GM12878 (cell line): ENCODE measurements at regions not wholly inside any gene's neighbourhood (a gene's known extent, or its start where the extent isn't known, plus 50 kb on each side); places are given as distances from the start of the nearest gene placed in this dataset.

Experiments
- ATAC-seq: fragments of 200-7000 bp; cut with Tn5 transposase; 3 replicates; pipeline ENCODE4 v1.9.1; 2020; ENCODE audit warnings: mild to moderate bottlenecking, moderate library complexity
- BruUV-seq: library from RNA; stranded (reverse); fragments of 400-500 nt; replicated peaks from 2 replicates; lab custom pipeline; 2021; lab: Mats Ljungman, UMichigan
- CTCF ChIA-PET: fragments of 300-600 bp; sonication (Branson Sonifier 250); formaldehyde crosslinking; extraction: SDS; loops from one replicate; lab custom pipeline; 2021; ENCODE audit warnings: inconsistent platforms; lab: Yijun Ruan, JAX
- POLR2A ChIA-PET: fragments of 350-600 bp; formaldehyde crosslinking; extraction: SDS; loops from one replicate; lab custom pipeline; 2021; ENCODE audit warnings: inconsistent platforms; lab: Charles Lee
- RAD21 ChIA-PET: fragments of 300-600 bp; sonication (Branson Sonifier 250); formaldehyde crosslinking; loops from one replicate; lab custom pipeline; 2023; ENCODE audit warnings: antibody characterized with exemption; ENCODE audit not compliant: unreplicated experiment; lab: Charles Lee
- SMC1A ChIA-PET: fragments of 300-600 bp; sonication (Branson Sonifier 250); formaldehyde crosslinking; loops from one replicate; lab custom pipeline; 2023; ENCODE audit not compliant: unreplicated experiment, uncharacterized antibody; lab: Charles Lee
- DNase-seq: peaks from one replicate; pipeline ENCODE4 v3.0.0-alpha.2; 2011; ENCODE audit warnings: low read depth, low spot score
- FAIRE-seq: peaks from 3 replicates; lab custom pipeline; 2011; peaks lifted over from hg19 to GRCh38; lab: Jason Lieb, UNC
- H2AFZ ChIP-seq: 2 replicates; pipeline ENCODE4 v1.6.0; 2011; ENCODE audit warnings: low read depth, low read length, control low read depth; ENCODE audit not compliant: control insufficient read depth
- H3K27ac ChIP-seq: 2 replicates; pipeline ENCODE4 v1.5.1; 2011; ENCODE audit warnings: control low read depth; ENCODE audit not compliant: control insufficient read depth, insufficient read depth
- H3K27me3 ChIP-seq, 2 experiments: replicated peaks in 1 of 2; 2 replicates each; pipeline versions ENCODE4 v1.6.0 to v1.6.1; 2011; ENCODE audit warnings: low read length in 1 of 2; ENCODE audit not compliant: control insufficient read depth in 2 of 2, insufficient read depth in 2 of 2
- H3K36me3 ChIP-seq, 2 experiments: 2 replicates each; pipeline ENCODE4 v1.5.1; 2011; ENCODE audit warnings: low read length in 1 of 2; ENCODE audit not compliant: control insufficient read depth in 2 of 2, insufficient read depth in 2 of 2
- H3K4me1 ChIP-seq: 2 replicates; pipeline ENCODE4 v1.6.1; 2011; ENCODE audit warnings: mild to moderate bottlenecking, low read length, moderate library complexity, mixed read lengths; ENCODE audit not compliant: control insufficient read depth, insufficient read depth
- H3K4me2 ChIP-seq: 2 replicates; pipeline ENCODE4 v1.6.0; 2011; ENCODE audit warnings: control low read depth; ENCODE audit not compliant: control insufficient read depth, insufficient read depth
- H3K4me3 ChIP-seq: fragments of 200-600 bp; sonication (generic); 2 replicates; pipeline ENCODE4 v1.5.1; 2016
- H3K79me2 ChIP-seq: 2 replicates; pipeline ENCODE4 v1.6.0; 2011; ENCODE audit warnings: low read length; ENCODE audit not compliant: control insufficient read depth, insufficient read depth
- H3K9ac ChIP-seq: 2 replicates; pipeline ENCODE4 v1.8.0; 2011; ENCODE audit warnings: low read length, control low read depth, mixed read lengths; ENCODE audit not compliant: control insufficient read depth, insufficient read depth
- H3K9me3 ChIP-seq: replicated peaks from 3 replicates; pipeline ENCODE4 v1.5.1; 2011; ENCODE audit warnings: mild to moderate bottlenecking, low read length; ENCODE audit not compliant: control insufficient read depth, insufficient read depth
- H4K20me1 ChIP-seq: 2 replicates; pipeline ENCODE4 v1.6.0; 2011; ENCODE audit not compliant: control insufficient read depth, insufficient read depth
- BCL11A ChIP-seq: IDR thresholded peaks from 2 replicates; pipeline ENCODE4 v1.6.1; 2011; ENCODE audit warnings: low read depth, low read length
- CEBPZ ChIP-seq: fragments of 150-350 bp; IDR thresholded peaks from 2 replicates; pipeline ENCODE4 v1.6.1; 2016; ENCODE audit warnings: low read depth, low read length
- E4F1 ChIP-seq: fragments of 450-650 bp; IDR thresholded peaks from 2 replicates; pipeline ENCODE4 v1.6.1; 2018; ENCODE audit warnings: borderline replicate concordance, mild to moderate bottlenecking; ENCODE audit not compliant: partially characterized antibody
- KLF5 ChIP-seq: fragments of 450-650 bp; IDR thresholded peaks from 2 replicates; pipeline ENCODE4 v1.6.1; 2014; ENCODE audit warnings: mild to moderate bottlenecking; ENCODE audit not compliant: partially characterized antibody
- PRDM15 ChIP-seq: fragments of 450-650 bp; formaldehyde crosslinking; IDR thresholded peaks from 2 replicates; pipeline ENCODE4 v1.4.0; 2020; ENCODE audit warnings: mild to moderate bottlenecking, moderate library complexity
- RB1 ChIP-seq: fragments of 450-650 bp; formaldehyde crosslinking; IDR thresholded peaks from 2 replicates; pipeline ENCODE4 v1.6.1; 2017; ENCODE audit warnings: mild to moderate bottlenecking, borderline replicate concordance
- RBBP5 ChIP-seq: fragments of 200-600 bp; sonication (generic); conservative IDR thresholded peaks from 2 replicates; pipeline ENCODE4 v1.6.1; 2016
- SREBF2 ChIP-seq: IDR thresholded peaks from 2 replicates; pipeline ENCODE4 v1.6.1; 2012; ENCODE audit warnings: mild to moderate bottlenecking, low read length
- ZNF217 ChIP-seq: fragments of 450-650 bp; IDR thresholded peaks from 2 replicates; pipeline ENCODE4 v1.6.1; 2017; ENCODE audit warnings: antibody characterized with exemption, mild to moderate bottlenecking
- WGBS: methylation state at CpG from one replicate; pipeline ENCODE4 v1.1.6; 2016; ENCODE audit warnings: low lambda C conversion rate; ENCODE audit not compliant: insufficient replicate concordance, insufficient coverage; ENCODE audit errors: missing lambda C conversion rate; 5-methylcytosine and 5-hydroxymethylcytosine counted together
- in situ Hi-C: fragments of 300-500 bp; cut with MboI; formaldehyde crosslinking; loops from 9 replicates; pipeline ENCODE4 v1.14.3; 2018; ENCODE audit warnings: mixed read lengths
- intact Hi-C: fragments of 100-400 bp; cut with micrococcal nuclease; formaldehyde crosslinking; loops from one replicate; pipeline ENCODE4 v1.14.2; 2022; ENCODE audit not compliant: unreplicated experiment

GRCh38 chr19:31112158-31112557 is 237.1 kb downstream of the TSHZ3 start:
- CTCF ChIA-PET = no interaction called here
- no TSS peak for BruUV-seq
- TF ChIP-seq RB1 = no peak
- no peak overlapping the region for H3K9ac ChIP-seq
- in situ Hi-C loops = no loop called here
- no peaks in the 10 kb centered on the region for H3K79me2 ChIP-seq
- 50% methylated on average over 9 of the region's 9 CpGs for WGBS
- no peaks in the 10 kb centered on the region; the same call in 2 of the 3 replicates for H3K9me3 ChIP-seq
- H3K4me2 ChIP-seq = no peak overlapping the region
- no peak overlapping the region for H2AFZ ChIP-seq
- no peak for ATAC-seq
- POLR2A ChIA-PET = no interaction called here
- no peak overlapping the region for H3K27ac ChIP-seq
- H3K27me3 ChIP-seq = no peaks in the 10 kb centered on the region
- SMC1A ChIA-PET = no interaction called here
- intact Hi-C loops = no loop called here
- H3K4me1 ChIP-seq = no peaks in the 10 kb centered on the region
- no peaks in the 10 kb centered on the region for H4K20me1 ChIP-seq
- DNase-seq = no peak
- H3K4me3 ChIP-seq = no peak overlapping the region
- H3K36me3 ChIP-seq = no peaks in the 10 kb centered on the region
- RAD21 ChIA-PET = no interaction called here
- no peak for FAIRE-seq

- SMC1A ChIA-PET = no interaction called here
- TF ChIP-seq E4F1 = no peak
- no peak for TF ChIP-seq CEBPZ
- TF ChIP-seq PRDM15 = no peak
- TF ChIP-seq ZNF217 = no peak
- no peak for TF ChIP-seq SREBF2
- TF ChIP-seq BCL11A = no peak
- no peak for TF ChIP-seq RBBP5
- no peak for TF ChIP-seq KLF5
Measured at GRCh38 chr19:31111741-31112140, 237.5 kb downstream of the TSHZ3 start.

More at GRCh38 chr19:31111741-31112140, 237.5 kb downstream of the TSHZ3 start:
- ChIA-PET RAD21 (no interaction called here), CTCF (no interaction called here), POLR2A (no interaction called here)
- FAIRE-seq = no peak
- no peaks in the 10 kb centered on the region for H3K36me3 ChIP-seq
- ATAC-seq = no peak
- in situ Hi-C loops (no loop called here), intact Hi-C loops (no loop called here)
- H3K4me1 ChIP-seq = no peaks in the 10 kb centered on the region
- H3K4me2 ChIP-seq = no peak overlapping the region
- no peak overlapping the region for H3K27ac ChIP-seq
- no peak overlapping the region for H3K9ac ChIP-seq
- no peaks in the 10 kb centered on the region for H4K20me1 ChIP-seq
- H3K27me3 ChIP-seq = no peaks in the 10 kb centered on the region
- H3K9me3 ChIP-seq = no peaks in the 10 kb centered on the region; the same call in 2 of the 3 replicates
- H3K4me3 ChIP-seq = no peak overlapping the region
- H3K79me2 ChIP-seq = no peaks in the 10 kb centered on the region
- WGBS = 4% methylated on average over 3 of the region's 3 CpGs
- BruUV-seq = no TSS peak
- DNase-seq = no peak
- H2AFZ ChIP-seq = no peak overlapping the region
